K562 (cell line): ENCODE measurements at regions not wholly inside any gene's neighbourhood (a gene's known extent, or its start where the extent isn't known, plus 50 kb on each side); places are given as distances from the start of the nearest gene placed in this dataset.

Experiments
- CEBPG ChIP-seq, 3 experiments: fragments of 200-800 bp in 1 of 3; sonication (Bioruptor generic) in 1 of 3; sonication (generic) in 1 of 3; formaldehyde crosslinking in 1 of 3; IDR thresholded peaks in 2 of 3; conservative IDR thresholded peaks in 1 of 3; 2 replicates each; pipeline versions ENCODE4 v1.6.1 to v1.8.0; 2016 to 2022; ENCODE audit warnings: missing compliant biosample characterization in 2 of 3, missing genetic modification characterization in 2 of 3, mild to moderate bottlenecking in 1 of 3, missing genetic modification reagents in 1 of 3
- CREB1 ChIP-seq, 2 experiments: sonication (generic) in 1 of 2; formaldehyde crosslinking in 1 of 2; IDR thresholded peaks; 2 replicates each; pipeline versions ENCODE4 v1.6.1 to v1.8.0; 2012 to 2022; ENCODE audit warnings: inconsistent platforms in 1 of 2, mild to moderate bottlenecking in 1 of 2, missing genetic modification reagents in 1 of 2, moderate library complexity in 1 of 2
- ETV5 ChIP-seq: sonication (generic); formaldehyde crosslinking; IDR thresholded peaks from 2 replicates; pipeline ENCODE4 v1.4.0; 2020; ENCODE audit warnings: low read depth, mild to moderate bottlenecking, missing genetic modification reagents
- FOXK2 ChIP-seq, 2 experiments: fragments of 450-650 bp; IDR thresholded peaks in 1 of 2; conservative IDR thresholded peaks in 1 of 2; 2 replicates each; pipeline ENCODE4 v1.6.1; 2016; ENCODE audit warnings: low read depth in 2 of 2, mild to moderate bottlenecking in 1 of 2
- IRF9 ChIP-seq: fragments of 450-650 bp; IDR thresholded peaks from 2 replicates; pipeline ENCODE4 v1.6.1; 2016; ENCODE audit warnings: missing biosample characterization, missing genetic modification characterization
- KAT2B ChIP-seq: IDR thresholded peaks from one replicate; pipeline ENCODE4 v1.6.1; 2012; ENCODE audit warnings: low read depth, mild to moderate bottlenecking, control low read depth, inconsistent platforms, low read length, moderate library complexity
- KLF13 ChIP-seq: fragments of 450-650 bp; IDR thresholded peaks from 2 replicates; pipeline ENCODE4 v1.6.1; 2016; ENCODE audit warnings: missing genetic modification characterization, low read depth, mild to moderate bottlenecking, missing compliant biosample characterization, moderate library complexity, borderline replicate concordance
- NFATC3 ChIP-seq: fragments of 450-650 bp; IDR thresholded peaks from 2 replicates; pipeline ENCODE4 v1.6.1; 2017; ENCODE audit warnings: mild to moderate bottlenecking
- NFE2 ChIP-seq: IDR thresholded peaks from 2 replicates; pipeline ENCODE4 v1.6.1; 2014; ENCODE audit warnings: antibody characterized with exemption, low read depth
- NFIC ChIP-seq: fragments of 450-650 bp; IDR thresholded peaks from 2 replicates; pipeline ENCODE4 v1.6.1; 2017; ENCODE audit warnings: mild to moderate bottlenecking, inconsistent platforms
- NUFIP1 ChIP-seq: fragments of 450-650 bp; IDR thresholded peaks from 2 replicates; pipeline ENCODE4 v1.6.1; 2018; ENCODE audit not compliant: partially characterized antibody
- PHF20 ChIP-seq: fragments of 450-650 bp; IDR thresholded peaks from 2 replicates; pipeline ENCODE4 v1.6.1; 2018; ENCODE audit not compliant: partially characterized antibody
- PHTF2 ChIP-seq: fragments of 250-450 bp; sonication (Bioruptor Pico); IDR thresholded peaks from 2 replicates; pipeline ENCODE4 v1.5.0; 2021; ENCODE audit warnings: mild to moderate bottlenecking
- RBFOX2 ChIP-seq: fragments of 200-400 bp; formaldehyde crosslinking; IDR thresholded peaks from 2 replicates; pipeline ENCODE4 v1.6.1; 2017; ENCODE audit warnings: low read depth, mild to moderate bottlenecking, low read length, moderate library complexity
- ZNF232 ChIP-seq: sonication (generic); formaldehyde crosslinking; IDR thresholded peaks from 2 replicates; pipeline ENCODE4 v1.8.0; 2022; ENCODE audit warnings: mild to moderate bottlenecking, missing genetic modification reagents
- ZNF253 ChIP-seq: fragments of 250-450 bp; sonication (Bioruptor Pico); conservative IDR thresholded peaks from 2 replicates; pipeline ENCODE4 v1.6.1; 2021; ENCODE audit warnings: mild to moderate bottlenecking
- ZNF311 ChIP-seq: fragments of 250-450 bp; sonication (Bioruptor Pico); IDR thresholded peaks from 2 replicates; pipeline ENCODE4 v1.4.0; 2020; ENCODE audit warnings: mild to moderate bottlenecking, moderate library complexity
- ZNF436 ChIP-seq: fragments of 250-450, 450-650 bp; sonication (Bioruptor Pico); formaldehyde crosslinking; IDR thresholded peaks from 2 replicates; pipeline ENCODE4 v1.7.0; 2020; ENCODE audit warnings: mild to moderate bottlenecking
- ZNF561 ChIP-seq: fragments of 450-650 bp; formaldehyde crosslinking; conservative IDR thresholded peaks from 2 replicates; pipeline ENCODE4 v1.4.0; 2020; ENCODE audit warnings: mild to moderate bottlenecking, moderate library complexity
- ZNF655 ChIP-seq: fragments of 250-450 bp; sonication (Bioruptor Pico); IDR thresholded peaks from 2 replicates; pipeline ENCODE4 v1.5.0; 2021
- ZNF699 ChIP-seq: fragments of 250-450 bp; sonication (Bioruptor Pico); IDR thresholded peaks from 2 replicates; pipeline ENCODE4 v1.8.0; 2021; ENCODE audit warnings: mild to moderate bottlenecking, moderate library complexity; ENCODE audit not compliant: insufficient replicate concordance
- ZNF830 ChIP-seq: fragments of 250-450 bp; sonication (Bioruptor Pico); IDR thresholded peaks from 2 replicates; pipeline ENCODE4 v1.5.0; 2021; ENCODE audit warnings: mild to moderate bottlenecking

GRCh38 chr12:46562625-46563225 is 190.2 kb upstream of the SLC38A2 start (continued):
- no peak for TF ChIP-seq NFATC3
- TF ChIP-seq ZNF561 (CRISPR knock-in tag): no peak
- TF ChIP-seq ETV5 (CRISPR knock-in tag): no peak
- TF ChIP-seq ZNF436 (CRISPR knock-in tag): no peak
- TF ChIP-seq ZNF311 (CRISPR knock-in tag): 0 out of 2 replicates have a peak, but pooled peaks have one; percentile 7
- TF ChIP-seq FOXK2 (conservative IDR thresholded peaks at IDR 0.05 in 1 of 2, IDR thresholded peaks at IDR 0.05 in 1 of 2; ENCODE audit: low read depth in 2 of 2): no peak
- TF ChIP-seq PHF20: no peak
- no peak for TF ChIP-seq ZNF699 (CRISPR knock-in tag)
- TF ChIP-seq RBFOX2: no peak
- TF ChIP-seq PHTF2: no peak
- no peak for TF ChIP-seq NFE2
- no peak for TF ChIP-seq ZNF232 (CRISPR knock-in tag)
- TF ChIP-seq NUFIP1: no peak
- 0 out of 2 replicates have a peak, but pooled peaks have one; percentile 17 for TF ChIP-seq IRF9 (tag)
- no peak for TF ChIP-seq ZNF655
- 0 out of 2 replicates have a peak, but pooled peaks have one; percentile 25 for TF ChIP-seq CEBPG (CRISPR knock-in tag; IDR thresholded peaks at IDR 0.05)
- peak; percentile 49 to 81 for TF ChIP-seq CEBPG (tag; conservative IDR thresholded peaks at IDR 0.05 in 1 of 2, IDR thresholded peaks at IDR 0.05 in 1 of 2)
- no peak for TF ChIP-seq CREB1 (IDR thresholded peaks at IDR 0.05)
- TF ChIP-seq CREB1 (CRISPR knock-in tag; IDR thresholded peaks at IDR 0.05): no peak
- TF ChIP-seq ZNF830 (CRISPR knock-in tag): no peak
- TF ChIP-seq NFIC: no peak
- TF ChIP-seq KLF13: no peak
- no peak for TF ChIP-seq ZNF253 (CRISPR knock-in tag)
- no peak for TF ChIP-seq KAT2B
